ENCODE measurements at regions not wholly inside any gene's neighbourhood (a gene's known extent, or its start where the extent isn't known, plus 50 kb on each side); places are given as distances from the start of the nearest gene placed in this dataset.

DNA sequence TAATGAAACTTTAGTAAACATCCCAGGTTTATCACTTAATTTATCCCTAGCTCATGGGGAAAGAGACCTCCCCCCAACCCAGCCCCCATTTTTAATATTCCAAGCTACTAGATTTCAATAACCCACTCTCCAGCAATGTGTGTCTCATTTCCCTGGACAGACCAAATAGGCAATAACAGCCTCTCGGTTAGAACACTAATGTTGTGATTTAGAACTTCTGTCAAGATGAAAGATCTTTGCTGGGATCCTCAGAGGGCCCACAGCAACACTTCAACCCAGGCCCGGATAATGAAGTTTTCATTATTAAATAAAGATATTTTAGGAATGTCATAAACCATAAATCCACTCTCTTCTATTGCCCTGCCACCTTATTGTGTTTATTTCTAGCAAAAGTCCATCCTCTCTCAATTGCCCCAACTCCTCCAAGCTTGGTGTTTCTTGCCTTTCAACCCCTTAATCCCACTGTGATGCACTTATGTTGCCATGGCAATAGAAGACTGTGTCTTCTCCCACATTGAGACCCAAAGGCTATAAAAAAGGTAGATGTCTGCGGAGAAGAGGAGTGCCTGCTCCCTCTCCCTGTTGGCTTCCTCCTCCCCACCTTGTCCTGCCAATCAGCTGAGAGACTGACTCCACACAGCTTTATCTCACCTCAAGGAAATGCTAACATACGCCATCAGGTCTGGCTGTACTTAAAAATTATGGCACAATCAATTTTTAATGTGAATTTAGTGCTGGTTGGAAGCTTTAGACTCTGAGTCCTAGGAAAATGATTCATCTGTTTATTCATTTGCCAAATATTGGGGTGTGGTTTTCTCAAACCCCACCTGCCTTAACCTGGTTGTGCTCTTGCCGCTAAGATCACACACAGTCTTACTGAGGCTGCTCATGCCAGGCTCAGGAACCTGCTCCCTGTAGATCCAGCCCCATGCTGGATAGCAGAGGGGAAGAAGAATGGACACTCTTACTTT lies 258.3 kb upstream of the CAMK1G start:
- no peaks in the 10 kb centered on the region for H3K9me3 ChIP-seq (ENCODE audit: control insufficient read depth in 1 of 2, insufficient read depth in 1 of 2, low read length in 2 of 2)
- POLR2A ChIA-PET = no interaction called here
- Mint-ChIP-seq H3K36me3 (ENCODE audit: low read depth) (no peaks in the 10 kb centered on the region), H3K4me3 (no peak overlapping the region), H3K27me3 (peaks cover 22% of the 10 kb centered on the region), H3K27ac (no peak overlapping the region), H3K4me1 (ENCODE audit: low read depth) (no peaks in the 10 kb centered on the region), H3K9me3 (peaks cover 3% of the 10 kb centered on the region)
- H3K36me3 ChIP-seq (ENCODE audit: insufficient read depth, low read length) = no peaks in the 10 kb centered on the region
- CTCF ChIA-PET = no interaction called here
- H3K4me3 ChIP-seq (ENCODE audit: low read length) = no peak overlapping the region
- H3K27me3 ChIP-seq (ENCODE audit: control insufficient read depth in 1 of 2, insufficient read depth in 2 of 2, low read length in 2 of 2) = no peaks in the 10 kb centered on the region
- no peaks in the 10 kb centered on the region for H3K4me1 ChIP-seq (ENCODE audit: insufficient read depth, low read length)
- intact Hi-C loops (cut with DNase I, micrococcal nuclease) = no loop called here
- no peak for ATAC-seq (ENCODE audit: poor library complexity)
- H3K27ac ChIP-seq (ENCODE audit: low read depth in 1 of 2, low read length in 2 of 2) = no peak overlapping the region
- TF ChIP-seq, protein P1, sequence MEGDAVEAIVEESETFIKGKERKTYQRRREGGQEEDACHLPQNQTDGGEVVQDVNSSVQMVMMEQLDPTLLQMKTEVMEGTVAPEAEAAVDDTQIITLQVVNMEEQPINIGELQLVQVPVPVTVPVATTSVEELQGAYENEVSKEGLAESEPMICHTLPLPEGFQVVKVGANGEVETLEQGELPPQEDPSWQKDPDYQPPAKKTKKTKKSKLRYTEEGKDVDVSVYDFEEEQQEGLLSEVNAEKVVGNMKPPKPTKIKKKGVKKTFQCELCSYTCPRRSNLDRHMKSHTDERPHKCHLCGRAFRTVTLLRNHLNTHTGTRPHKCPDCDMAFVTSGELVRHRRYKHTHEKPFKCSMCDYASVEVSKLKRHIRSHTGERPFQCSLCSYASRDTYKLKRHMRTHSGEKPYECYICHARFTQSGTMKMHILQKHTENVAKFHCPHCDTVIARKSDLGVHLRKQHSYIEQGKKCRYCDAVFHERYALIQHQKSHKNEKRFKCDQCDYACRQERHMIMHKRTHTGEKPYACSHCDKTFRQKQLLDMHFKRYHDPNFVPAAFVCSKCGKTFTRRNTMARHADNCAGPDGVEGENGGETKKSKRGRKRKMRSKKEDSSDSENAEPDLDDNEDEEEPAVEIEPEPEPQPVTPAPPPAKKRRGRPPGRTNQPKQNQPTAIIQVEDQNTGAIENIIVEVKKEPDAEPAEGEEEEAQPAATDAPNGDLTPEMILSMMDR (IDR thresholded peaks at IDR 0.05) = no peak
- DNase-seq = no peak

DNA sequence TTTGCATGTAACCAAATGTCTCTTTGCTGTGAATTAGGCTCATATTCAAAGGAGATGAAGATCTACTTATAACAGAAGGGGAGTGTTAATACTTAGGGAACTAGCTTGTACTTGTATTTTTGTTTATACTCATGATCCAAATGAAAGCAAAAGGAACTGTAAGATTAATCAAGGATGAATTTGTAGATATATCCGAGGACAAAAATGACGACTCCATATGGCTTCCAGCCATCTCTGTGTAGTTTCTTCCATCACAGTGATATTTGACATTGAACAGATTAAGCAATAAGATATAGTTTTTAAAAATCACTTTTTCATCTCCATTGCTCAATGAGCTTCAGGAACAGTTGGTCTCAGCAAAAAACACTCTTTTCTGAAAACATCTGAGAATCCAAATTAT lies 257.4 kb upstream of the CAMK1G start:
- no peaks in the 10 kb centered on the region for H3K36me3 Mint-ChIP-seq (ENCODE audit: low read depth)
- Histone ChIP-seq H3K27ac (ENCODE audit: low read depth in 1 of 2, low read length in 2 of 2) (no peak overlapping the region), H3K36me3 (ENCODE audit: insufficient read depth, low read length) (no peaks in the 10 kb centered on the region), H3K9me3 (ENCODE audit: control insufficient read depth in 1 of 2, insufficient read depth in 1 of 2, low read length in 2 of 2) (no peaks in the 10 kb centered on the region), H3K4me1 (ENCODE audit: insufficient read depth, low read length) (no peaks in the 10 kb centered on the region), H3K27me3 (ENCODE audit: control insufficient read depth in 1 of 2, insufficient read depth in 2 of 2, low read length in 2 of 2) (no peaks in the 10 kb centered on the region), H3K4me3 (ENCODE audit: low read length) (no peak overlapping the region)
- intact Hi-C loops (cut with DNase I, micrococcal nuclease) = no loop called here
- peaks cover 17% of the 10 kb centered on the region for H3K27me3 Mint-ChIP-seq
- no peak overlapping the region for H3K27ac Mint-ChIP-seq
- POLR2A ChIA-PET = no interaction called here
- H3K4me1 Mint-ChIP-seq (ENCODE audit: low read depth) = no peaks in the 10 kb centered on the region
- TF ChIP-seq, protein P1 (IDR thresholded peaks at IDR 0.05) = no peak
- DNase-seq (no peak), ATAC-seq (ENCODE audit: poor library complexity) (no peak)
- peaks cover 3% of the 10 kb centered on the region for H3K9me3 Mint-ChIP-seq
- CTCF ChIA-PET = no interaction called here
- H3K4me3 Mint-ChIP-seq = no peak overlapping the region

DNA sequence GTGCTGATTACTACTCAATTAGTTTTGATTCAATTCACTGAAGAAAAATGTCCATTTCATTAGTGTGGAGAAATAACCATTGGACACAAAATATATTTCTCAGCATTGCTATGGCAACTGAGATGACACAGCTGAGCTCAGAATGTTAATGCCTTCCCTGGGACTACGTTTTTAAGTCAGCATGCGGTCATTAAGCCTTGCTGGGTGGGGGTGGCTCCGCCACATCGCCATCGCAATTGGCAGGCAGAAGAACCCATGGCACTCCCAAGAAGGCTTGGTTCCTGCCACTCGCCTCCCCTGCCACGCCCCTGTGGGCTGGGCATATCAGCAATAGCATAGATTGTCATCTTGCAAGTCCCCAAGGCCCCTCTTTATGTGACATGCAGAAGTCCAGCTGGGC lies 256.7 kb upstream of the CAMK1G start:
- CTCF ChIA-PET = no interaction called here
- POLR2A ChIA-PET = no interaction called here

More for the DNA sequence above, 256.7 kb upstream of the CAMK1G start:
- intact Hi-C loops (cut with DNase I, micrococcal nuclease) = no loop called here
- ATAC-seq (ENCODE audit: poor library complexity) (no peak), DNase-seq (no peak)
- Histone ChIP-seq H3K9me3 (ENCODE audit: control insufficient read depth in 1 of 2, insufficient read depth in 1 of 2, low read length in 2 of 2) (no peaks in the 10 kb centered on the region), H3K4me3 (ENCODE audit: low read length) (no peak overlapping the region), H3K27me3 (ENCODE audit: control insufficient read depth in 1 of 2, insufficient read depth in 2 of 2, low read length in 2 of 2) (no peaks in the 10 kb centered on the region), H3K27ac (ENCODE audit: low read depth in 1 of 2, low read length in 2 of 2) (no peak overlapping the region), H3K36me3 (ENCODE audit: insufficient read depth, low read length) (no peaks in the 10 kb centered on the region), H3K4me1 (ENCODE audit: insufficient read depth, low read length) (no peaks in the 10 kb centered on the region)
- TF ChIP-seq, protein P1 (IDR thresholded peaks at IDR 0.05) = no peak
- Mint-ChIP-seq H3K27me3 (peaks cover 14% of the 10 kb centered on the region), H3K4me3 (no peak overlapping the region), H3K36me3 (ENCODE audit: low read depth) (no peaks in the 10 kb centered on the region), H3K4me1 (ENCODE audit: low read depth) (no peaks in the 10 kb centered on the region), H3K27ac (no peak overlapping the region), H3K9me3 (peaks cover under 1% of the 10 kb centered on the region)
